ENCODE measurements at regions not wholly inside any gene's neighbourhood (a gene's known extent, or its start where the extent isn't known, plus 50 kb on each side); places are given as distances from the start of the nearest gene placed in this dataset.
"Not testable (repeated sequence)": the region's sequence is repeated elsewhere in the genome, so short reads cannot be mapped to it uniquely, and the experiment has no call there.

GRCh38 chr1:30550365-30551220 is 172.8 kb downstream of the MATN1 start:
- no peak for DNase-seq

- DNase-seq, result not testable (repeated sequence)
Observed at GRCh38 chr1:30549872-30550271, 173.5 kb downstream of the MATN1 start.

- no peak for DNase-seq
Observed at GRCh38 chr1:30548294-30548693, 175.1 kb downstream of the MATN1 start.

GRCh38 chr1:30547326-30547725 is 176.1 kb downstream of the MATN1 start:
- not testable (repeated sequence) for DNase-seq

GRCh38 chr1:30545365-30545764 is 178.0 kb downstream of the MATN1 start:
- DNase-seq, result no peak

- no peak for DNase-seq
Observed at GRCh38 chr1:30541721-30542485, 181.5 kb downstream of the MATN1 start.

- no peak for DNase-seq
Observed at GRCh38 chr1:30540611-30541192, 182.7 kb downstream of the MATN1 start.

GRCh38 chr1:30539884-30540283 is 183.5 kb downstream of the MATN1 start:
- no peak for DNase-seq

GRCh38 chr1:30538993-30539867 is 184.2 kb downstream of the MATN1 start:
- no peak for DNase-seq

GRCh38 chr1:30538226-30538992 is 185.0 kb downstream of the MATN1 start:
- no peak for DNase-seq

GRCh38 chr1:30537279-30537678 is 186.1 kb downstream of the MATN1 start:
- DNase-seq, result no peak

GRCh38 chr1:30536530-30536929 is 186.9 kb downstream of the MATN1 start:
- no peak for DNase-seq

GRCh38 chr1:30535595-30536325 is 187.6 kb downstream of the MATN1 start:
- DNase-seq, result no peak

GRCh38 chr1:30534551-30534940 is 188.8 kb downstream of the MATN1 start:
- no peak for DNase-seq

GRCh38 chr1:30533796-30534550 is 189.4 kb downstream of the MATN1 start:
- no peak for DNase-seq

GRCh38 chr1:30533141-30533540 is 190.2 kb downstream of the MATN1 start:
- no peak for DNase-seq

GRCh38 chr1:30532621-30533020 is 190.8 kb downstream of the MATN1 start:
- no peak for DNase-seq

- peak; percentile 14 for DNase-seq
Observed at GRCh38 chr1:30527511-30528140, 195.8 kb downstream of the MATN1 start.

- DNase-seq, result no peak
Observed at GRCh38 chr1:30526652-30527345, 196.6 kb downstream of the MATN1 start.

Data from EL (cell line).